COLO829 (cell line): ENCODE measurements at regions not wholly inside any gene's neighbourhood (a gene's known extent, or its start where the extent isn't known, plus 50 kb on each side); places are given as distances from the start of the nearest gene placed in this dataset.

Experiments used
- DNase-seq: peaks from one replicate; pipeline ENCODE4 v3.0.0; 2012; ENCODE audit warnings: low spot score

GRCh38 chr11:11076879-11077278, 219.0 kb upstream of the ZBED5 start:
- no peak for DNase-seq

DNA sequence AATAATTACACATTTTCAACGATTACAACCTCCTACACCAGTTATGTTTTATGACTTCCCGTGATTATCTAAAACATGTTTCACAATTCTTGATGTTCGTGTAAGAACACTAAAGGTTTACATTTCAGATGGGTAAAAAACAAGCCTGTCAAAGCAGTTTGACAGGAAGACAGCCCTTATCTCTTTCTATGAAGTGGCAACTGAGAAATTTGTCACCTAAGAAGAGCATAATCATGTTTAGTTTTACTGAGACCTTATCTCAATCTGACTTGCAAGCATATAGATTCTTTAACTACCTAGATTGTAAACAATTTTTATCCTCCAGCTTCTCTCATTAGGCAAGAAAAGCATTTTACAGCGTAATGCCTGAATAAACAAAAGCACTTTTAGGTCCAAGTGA, 218.4 kb upstream of the ZBED5 start:
- no peak for DNase-seq

DNA sequence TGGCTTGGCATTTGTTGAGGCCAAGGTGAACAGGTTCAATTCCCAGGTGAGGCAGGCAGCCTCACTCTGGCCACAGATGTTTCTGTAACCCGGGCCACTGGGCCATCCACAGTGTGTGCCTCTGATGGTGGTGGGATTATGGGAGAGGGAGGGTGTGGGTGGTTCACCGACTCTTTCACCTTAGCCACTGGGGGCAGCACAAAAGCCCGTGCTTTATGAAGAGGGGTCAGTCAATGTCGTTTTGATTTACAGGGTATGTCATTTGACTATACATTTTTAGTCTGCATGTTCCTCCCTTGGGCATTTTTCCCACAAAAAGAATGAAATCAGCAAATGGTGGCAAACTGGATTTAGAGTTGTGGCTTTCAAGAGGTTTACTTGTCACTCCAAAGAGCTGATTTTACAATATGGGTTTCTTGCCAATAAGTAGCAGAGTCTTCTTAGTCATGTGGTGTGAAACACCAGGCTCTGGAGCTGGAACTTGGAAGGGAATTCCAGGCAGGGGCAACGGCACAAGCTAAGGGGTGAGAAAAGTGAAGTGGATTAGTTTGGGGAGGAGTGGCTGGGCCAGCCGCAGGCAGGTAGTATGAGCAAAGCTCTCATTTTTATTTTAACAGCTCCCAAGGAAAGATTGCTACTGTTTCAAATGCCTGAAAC, 217.8 kb upstream of the ZBED5 start:
- no peak for DNase-seq

DNA sequence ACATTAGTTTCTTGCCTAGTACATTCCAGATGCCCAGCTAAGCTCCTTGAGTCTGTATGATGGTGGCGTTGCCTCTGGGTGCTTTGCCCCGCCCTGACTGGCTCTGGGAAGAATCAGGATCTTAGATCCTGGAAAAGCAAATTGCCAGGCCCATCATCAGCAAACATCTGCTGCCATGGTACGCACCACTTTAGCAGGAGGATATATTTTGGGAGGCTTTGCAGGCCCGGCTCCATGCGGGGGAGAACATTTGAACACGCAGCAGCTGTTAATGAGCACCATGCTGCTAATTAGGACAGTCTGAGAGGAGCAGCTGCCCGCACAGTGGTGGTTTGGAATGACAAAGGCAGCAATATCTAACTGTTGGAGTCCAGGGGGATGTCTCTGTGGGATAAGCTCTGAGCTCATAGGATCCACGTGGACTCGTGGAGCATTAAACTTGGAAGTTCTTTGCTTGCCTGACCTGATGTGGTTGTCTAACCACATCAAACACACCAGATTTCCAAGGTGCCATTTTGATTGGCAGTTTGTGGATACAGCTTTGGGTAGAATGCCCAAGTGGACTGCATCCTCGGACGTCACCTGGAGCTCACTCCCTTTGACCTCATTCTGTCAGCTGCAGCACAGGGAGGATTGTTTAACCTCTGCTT, 217.0 kb upstream of the ZBED5 start:
- no peak for DNase-seq

DNA sequence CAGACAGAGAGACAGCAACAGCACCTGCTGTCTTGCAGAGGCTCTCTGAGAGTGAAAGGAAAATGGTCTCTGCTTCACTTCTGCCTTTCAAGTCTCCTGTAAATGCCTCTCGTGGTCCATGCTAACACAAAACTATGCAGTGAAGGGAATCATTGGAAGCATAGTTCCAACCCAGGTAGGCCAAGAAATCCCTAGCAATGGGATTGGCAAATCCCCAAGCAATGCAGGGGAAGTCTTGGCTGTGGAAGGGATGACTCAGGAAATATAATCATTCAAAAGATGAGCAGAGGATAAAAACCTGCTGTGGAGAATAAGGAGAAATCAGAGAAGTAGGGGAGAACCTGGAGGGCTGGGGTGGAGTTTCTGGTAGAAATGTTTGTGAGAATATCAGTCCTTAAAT, 216.1 kb upstream of the ZBED5 start:
- no peak for DNase-seq

DNA sequence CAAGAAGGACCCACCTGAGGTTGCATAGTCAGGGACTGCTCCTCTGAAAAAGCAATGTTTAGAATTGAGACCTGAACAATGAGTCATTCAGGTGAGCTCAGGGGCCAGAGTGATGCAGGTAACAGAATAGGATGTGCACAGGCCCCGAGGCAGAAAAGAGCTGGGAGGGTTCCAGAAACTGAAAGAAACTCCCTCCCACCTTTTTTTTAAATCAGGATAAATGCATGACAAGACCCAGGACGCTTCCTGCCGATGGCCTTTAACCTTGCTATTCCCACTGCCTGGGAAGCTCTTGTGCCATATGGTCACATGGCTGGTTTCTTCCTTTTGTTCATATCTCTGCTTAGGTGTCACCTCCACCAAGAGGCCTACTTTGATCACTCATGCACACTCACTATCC, 214.2 kb upstream of the ZBED5 start:
- no peak for DNase-seq

GRCh38 chr11:11071486-11071885, 213.6 kb upstream of the ZBED5 start:
- DNase-seq: no peak

- no peak for DNase-seq
These were observed 213.1 kb upstream of the ZBED5 start for GRCh38 chr11:11070976-11071375.

DNA sequence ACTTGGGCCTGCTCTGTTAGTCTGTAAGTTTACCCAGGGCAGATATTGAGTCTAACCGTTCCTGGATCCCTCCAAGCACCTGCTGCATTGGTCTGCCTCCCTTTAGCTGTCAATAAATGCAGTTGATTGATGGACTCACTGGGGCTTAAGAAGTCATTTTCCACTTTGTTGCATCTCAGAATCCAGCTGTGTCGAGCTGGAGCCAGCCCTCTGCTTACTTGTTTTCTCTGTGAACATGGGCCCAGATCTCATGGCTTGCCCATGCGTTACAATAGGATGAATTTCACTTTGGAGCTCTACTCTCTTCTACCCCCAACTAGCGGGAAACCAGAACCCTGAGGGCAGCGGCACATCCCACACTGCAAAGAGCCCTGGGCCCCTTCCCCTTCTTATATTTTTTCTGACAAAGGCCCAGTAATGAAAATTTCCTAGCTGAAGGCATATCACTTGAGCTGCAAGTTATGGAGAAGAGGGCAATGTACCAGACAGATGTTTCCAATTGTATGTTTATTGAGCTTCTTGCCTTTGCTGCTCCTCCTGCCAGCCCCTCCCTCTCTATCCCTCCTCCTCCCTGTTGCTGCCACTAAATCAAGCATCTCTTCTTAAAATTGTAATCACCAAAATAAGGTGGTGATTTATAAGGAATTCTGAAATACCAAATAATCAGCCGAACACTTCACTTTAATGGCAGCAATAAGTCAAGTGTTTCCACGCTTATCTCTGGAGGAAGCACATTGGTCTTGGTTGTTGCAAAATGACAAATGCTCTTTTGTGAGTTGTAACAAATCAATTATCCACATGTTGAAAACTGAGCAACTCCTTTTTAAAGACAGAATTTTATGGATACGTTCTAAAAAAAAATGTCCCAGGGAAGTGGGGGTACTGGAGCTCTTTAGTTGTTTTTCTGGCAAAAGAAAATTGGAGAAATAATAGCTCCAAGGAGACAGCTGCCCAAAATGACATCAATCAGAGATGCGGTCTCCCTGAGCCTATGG, 212.3 kb upstream of the ZBED5 start:
- no peak for DNase-seq

- no peak for DNase-seq
These were observed 210.3 kb upstream of the ZBED5 start for GRCh38 chr11:11068113-11068512.

- no peak for DNase-seq
These were observed 207.5 kb upstream of the ZBED5 start for GRCh38 chr11:11065396-11065795.

DNA sequence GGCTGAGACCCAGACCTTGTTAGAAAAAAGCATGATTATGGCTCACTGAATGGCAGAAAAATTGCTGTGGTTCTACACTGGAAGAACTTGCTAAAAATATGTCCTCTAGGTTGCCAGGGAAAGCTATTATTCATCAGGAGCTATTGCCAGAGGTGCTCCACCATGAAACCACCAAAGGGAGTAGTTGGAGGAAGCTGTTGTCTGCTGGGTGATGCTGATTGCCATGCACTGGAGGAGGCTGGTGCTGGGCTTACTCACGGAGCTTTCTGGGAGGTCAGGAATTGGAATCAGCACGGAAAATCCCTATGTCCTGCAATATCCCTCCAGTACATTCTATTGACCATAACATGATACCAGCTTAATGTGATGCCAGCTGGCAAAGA, 199.6 kb upstream of the ZBED5 start:
- DNase-seq: no peak

DNA sequence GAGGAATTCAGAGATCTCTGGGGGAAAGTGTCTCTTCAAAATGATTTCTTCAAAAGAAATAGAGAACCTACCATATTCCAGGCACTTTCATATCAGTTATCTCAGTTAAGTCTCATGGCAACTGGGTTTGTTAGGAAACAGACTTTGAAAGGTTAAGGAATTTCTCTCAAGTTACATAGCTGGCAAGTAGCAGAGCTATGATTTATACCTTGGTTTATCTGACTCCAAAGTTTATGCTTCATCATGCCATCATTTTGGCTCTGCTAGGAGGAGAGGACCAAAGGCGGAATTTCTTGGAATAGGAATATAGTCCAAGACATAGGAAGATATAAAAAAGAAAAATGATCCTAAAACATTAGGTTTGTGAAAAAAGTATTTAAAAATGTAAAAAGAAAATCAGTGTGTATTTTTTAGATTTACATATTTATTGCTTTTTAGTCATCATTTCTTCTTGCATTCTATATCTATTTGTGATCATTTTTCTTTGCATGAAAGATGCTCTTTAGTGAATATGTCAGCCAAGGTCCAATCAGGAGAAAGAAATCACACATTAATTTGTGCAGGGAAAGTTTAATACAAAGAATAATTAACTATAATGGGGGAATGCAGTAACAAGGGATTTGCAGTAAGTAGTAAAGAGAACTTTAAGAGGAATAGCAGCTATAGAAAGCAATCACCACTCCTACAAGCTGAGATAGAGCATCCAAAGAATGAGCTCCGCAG, 199.1 kb upstream of the ZBED5 start:
- no peak for DNase-seq

- DNase-seq: no peak
These were observed 198.5 kb upstream of the ZBED5 start for GRCh38 chr11:11056316-11056715.

GRCh38 chr11:11047851-11048610, 190.2 kb upstream of the ZBED5 start:
- no peak for DNase-seq

GRCh38 chr11:11046781-11047180, 188.9 kb upstream of the ZBED5 start:
- DNase-seq: no peak

DNA sequence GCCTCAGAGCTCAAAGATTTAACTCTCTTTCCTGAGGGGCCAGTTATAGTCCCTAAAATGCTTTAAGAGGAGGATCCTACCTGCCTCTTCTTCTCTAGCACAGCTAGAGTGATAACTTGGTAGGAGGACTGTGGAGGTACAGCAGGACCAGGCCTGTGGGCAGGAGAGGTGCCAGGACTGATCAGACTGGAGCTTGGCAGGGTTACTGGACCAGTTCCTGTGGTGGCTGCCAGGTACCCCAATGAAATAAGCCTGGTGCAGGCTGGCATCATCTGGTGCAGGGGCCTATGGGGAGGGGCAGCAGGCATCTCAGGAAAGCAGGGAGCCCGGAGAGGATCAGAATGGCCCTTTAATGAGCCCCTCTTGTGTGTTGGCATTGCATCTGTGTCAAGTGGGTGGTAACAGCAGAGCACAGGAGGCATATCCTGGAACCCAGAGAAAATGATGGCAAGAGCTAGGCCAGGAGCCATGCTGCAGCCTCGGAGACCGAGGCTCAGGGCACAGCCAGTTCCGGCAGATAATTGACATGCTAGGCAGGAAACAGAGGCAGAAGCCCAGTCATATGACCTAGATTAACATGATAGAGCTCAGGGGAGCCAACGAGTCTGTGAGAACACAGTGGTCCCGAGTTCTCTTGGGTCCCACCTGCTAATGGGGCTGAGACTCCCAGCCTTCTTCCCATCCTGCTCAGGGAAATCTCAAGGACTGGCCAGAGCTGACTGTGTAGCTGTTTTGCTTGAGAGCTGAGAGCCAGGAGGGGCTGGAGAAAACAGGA, 187.5 kb upstream of the ZBED5 start:
- DNase-seq: no peak

DNA sequence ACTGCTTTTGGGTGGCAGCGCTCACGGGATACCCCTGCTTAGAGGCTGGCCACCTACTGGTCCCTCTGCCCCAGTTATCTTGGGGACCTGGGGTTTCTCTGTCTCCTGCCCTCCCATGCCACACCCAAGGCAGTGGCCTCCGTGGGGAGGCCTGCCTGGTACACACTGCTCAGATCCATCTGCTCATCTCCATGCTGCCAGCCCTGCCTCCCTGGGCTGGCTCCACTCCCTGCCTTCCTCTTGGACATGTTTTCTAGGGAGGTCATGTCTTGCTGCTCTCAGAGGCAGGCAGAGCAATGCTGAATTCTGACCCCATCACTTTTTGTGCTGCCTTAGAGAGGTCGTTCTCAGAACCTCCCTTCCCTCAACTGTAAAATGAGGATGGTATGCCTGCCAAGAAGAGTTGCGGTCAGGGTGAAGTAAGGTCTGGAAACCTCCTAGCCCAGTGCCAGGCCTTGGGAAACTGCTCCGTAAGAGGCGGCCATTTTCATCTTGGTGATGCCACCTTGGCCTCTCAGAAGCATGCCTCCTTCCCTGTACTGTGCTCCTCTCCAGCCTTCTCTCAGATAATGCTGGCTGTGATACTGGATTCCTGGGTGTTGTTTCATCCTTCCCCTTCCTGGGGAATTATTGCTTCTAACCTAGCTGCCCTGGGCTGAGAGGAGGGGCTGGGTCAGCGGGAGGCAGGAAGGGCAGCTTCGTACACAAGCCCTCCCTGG, 186.4 kb upstream of the ZBED5 start:
- DNase-seq: no peak

DNA sequence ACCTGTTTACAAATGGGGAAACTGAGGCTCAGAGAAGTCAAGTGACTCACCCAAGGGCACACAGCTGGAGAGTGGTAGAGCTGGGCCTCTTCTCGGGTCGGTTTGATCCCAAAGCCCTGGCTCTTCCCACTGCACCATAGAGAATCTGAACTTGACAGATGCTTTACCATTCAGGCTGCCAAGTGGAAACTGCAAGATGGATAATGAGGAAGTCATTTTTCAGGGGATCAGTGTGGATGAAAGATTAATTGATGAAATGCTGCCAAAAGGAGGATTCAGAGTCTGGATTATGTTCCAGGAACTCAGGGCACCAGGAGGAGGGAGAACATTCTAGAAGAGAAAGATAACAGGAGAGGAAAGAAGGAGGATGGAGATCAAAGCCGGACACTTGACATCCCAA, 185.9 kb upstream of the ZBED5 start:
- DNase-seq: no peak
